Left kidney (tissue), 1 donor: ENCODE measurements at regions not wholly inside any gene's neighbourhood (a gene's known extent, or its start where the extent isn't known, plus 50 kb on each side); places are given as distances from the start of the nearest gene placed in this dataset.
A peak's percentile ranks its signal among the peaks of the same experiment; 100 is the strongest.
"Not testable (repeated sequence)": the region's sequence is repeated elsewhere in the genome, so short reads cannot be mapped to it uniquely, and the experiment has no call there.

Experiments
- DNase-seq: peaks from one replicate; pipeline ENCODE4 v3.0.0-alpha.2; 2013

DNA sequence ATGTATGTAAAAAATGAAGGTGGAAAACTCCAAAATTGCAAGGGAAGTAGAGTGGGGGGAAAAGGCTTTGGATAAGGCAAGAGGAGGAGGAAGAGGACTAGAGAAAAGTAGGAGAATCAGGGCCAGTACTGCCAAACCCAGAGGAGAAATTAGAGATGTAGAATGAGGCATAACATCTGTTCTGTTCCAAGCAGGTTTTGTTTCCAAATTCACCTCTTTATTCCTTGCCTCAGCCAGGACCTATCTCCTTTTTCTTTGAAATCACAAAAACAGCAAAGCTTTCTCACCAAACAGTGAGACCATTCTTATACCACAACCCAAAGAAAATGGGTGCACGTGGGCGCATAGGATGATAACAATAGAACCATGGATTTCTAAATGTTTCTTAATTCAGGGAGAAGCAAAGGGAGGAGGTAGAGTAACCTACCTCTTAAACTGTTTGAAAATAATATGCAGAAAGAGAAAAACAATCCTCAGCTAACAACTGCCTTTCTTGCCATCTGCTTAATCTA lies 383.3 kb upstream of the PKN2 start:
- DNase-seq = no peak

- peak; percentile 42 for DNase-seq
These were observed 381.1 kb upstream of the PKN2 start for GRCh38 chr1:88302843-88303486.

DNA sequence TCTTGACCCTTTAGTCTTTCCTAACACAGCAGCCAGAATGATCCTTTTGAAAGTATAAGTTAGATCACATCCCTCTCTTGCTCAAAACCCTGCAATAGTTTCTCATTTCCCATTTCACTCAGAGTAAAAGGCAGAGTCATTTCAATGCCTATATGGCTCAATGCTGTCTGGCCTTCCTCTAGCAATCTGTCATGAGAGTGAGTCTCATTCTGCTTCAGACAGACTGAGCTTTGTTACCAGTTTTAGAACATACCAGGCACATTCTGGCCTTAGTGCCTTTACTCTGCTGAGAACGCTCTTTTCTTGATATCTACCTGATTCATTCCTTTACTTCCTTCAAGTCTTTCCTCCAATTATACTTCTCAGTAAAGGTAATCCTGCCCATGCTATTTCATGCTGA lies 372.8 kb upstream of the PKN2 start:
- no peak for DNase-seq

- no peak for DNase-seq
These were observed 372.2 kb upstream of the PKN2 start for GRCh38 chr1:88311907-88312306.

GRCh38 chr1:88317396-88317795 lies 366.7 kb upstream of the PKN2 start:
- DNase-seq = no peak

DNA sequence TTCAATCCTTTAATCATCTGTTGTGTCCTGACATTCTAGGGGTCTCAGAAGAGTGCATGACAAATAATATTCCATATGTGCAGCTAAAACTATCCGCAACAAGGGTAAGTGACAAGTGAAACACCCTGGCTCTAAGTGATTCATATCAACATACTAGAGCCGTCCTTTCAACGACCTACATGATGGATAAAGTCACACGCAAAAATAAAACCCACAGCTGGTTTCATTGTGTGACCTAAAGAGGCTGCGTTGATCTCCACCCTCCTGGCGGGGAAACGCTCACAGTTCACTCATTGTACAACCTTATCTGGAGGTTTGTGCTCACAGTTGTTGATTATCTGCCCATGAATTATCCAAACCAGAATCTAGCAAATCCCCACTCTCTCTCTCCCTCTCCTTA lies 365.3 kb upstream of the PKN2 start:
- DNase-seq = no peak

- DNase-seq = no peak
These were observed 363.8 kb upstream of the PKN2 start for GRCh38 chr1:88320291-88320690.

- peak; percentile 69 for DNase-seq
These were observed 362.4 kb upstream of the PKN2 start for GRCh38 chr1:88321706-88322105.

- no peak for DNase-seq
These were observed 359.2 kb upstream of the PKN2 start for GRCh38 chr1:88324899-88325298.

DNA sequence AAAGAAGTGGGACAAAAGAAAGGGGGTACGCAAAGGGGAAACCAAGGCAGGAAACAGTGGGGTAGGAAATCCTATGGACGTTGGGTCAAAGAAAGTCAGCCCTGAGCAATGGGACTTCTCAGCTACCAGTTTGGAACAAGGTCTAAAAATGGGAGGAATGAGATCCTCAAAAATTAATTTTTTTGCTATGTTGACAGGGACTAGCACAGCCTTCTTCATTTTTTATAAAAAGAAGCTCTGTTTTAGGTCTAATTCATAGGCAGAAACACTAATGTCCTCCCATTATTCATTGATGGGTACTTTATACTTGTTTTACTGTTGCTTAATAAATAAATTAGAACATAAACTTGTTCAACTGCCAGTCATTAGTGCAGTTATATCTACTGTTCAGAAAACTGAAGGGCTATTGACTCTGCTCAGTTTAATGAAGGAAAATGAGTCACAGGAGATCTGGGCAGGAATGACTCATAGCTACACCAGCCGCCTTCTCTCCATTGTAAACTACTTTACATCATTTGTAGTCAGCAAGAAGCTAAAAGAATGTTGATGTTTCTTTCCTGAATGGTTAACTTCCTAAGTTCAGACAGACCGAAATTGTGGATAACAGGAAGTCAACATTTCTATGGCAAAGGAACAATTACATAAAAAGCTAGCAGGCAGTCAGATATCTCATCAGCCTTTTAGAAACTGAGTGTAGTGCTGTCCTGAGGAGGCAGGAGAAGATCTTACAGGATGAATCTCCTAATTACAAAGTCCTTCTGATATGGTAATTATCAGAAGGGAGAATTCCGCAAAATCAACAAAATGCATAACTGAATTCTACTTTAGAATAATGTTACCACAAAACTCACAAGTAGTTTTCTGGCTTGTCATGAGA lies 356.4 kb upstream of the PKN2 start:
- no peak for DNase-seq

- no peak for DNase-seq
These were observed 353.9 kb upstream of the PKN2 start for GRCh38 chr1:88330201-88330600.

DNA sequence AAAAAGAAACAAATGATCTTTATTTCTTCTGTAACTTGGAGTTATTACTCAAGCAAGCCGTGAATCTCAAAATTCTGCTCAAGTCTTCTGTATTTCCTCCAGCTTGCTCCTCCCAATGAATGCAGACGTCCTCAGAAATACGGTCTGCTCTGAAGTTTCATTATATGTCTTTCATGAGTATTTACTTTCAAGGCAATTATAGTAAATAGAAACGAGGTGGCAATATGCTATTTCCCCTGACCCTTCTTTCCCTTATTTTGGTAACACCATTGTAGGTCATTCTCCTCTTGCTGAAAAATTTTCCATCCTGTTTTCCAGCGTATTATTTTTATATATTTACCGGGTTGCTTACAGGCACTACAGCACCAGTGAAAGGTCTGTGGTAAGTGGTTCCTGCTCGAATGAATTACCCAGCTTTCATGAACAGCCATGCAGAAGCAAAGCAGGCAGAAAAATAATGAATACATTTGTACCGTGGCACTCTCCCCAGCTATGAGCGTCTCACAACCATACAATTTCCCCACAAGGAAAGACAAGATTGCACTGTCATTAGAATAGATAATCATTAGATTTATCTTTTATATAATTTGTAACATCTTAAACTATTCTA lies 350.9 kb upstream of the PKN2 start:
- no peak for DNase-seq

GRCh38 chr1:88341447-88341846 lies 342.6 kb upstream of the PKN2 start:
- no peak for DNase-seq

- DNase-seq = not testable (repeated sequence)
These were observed 342.0 kb upstream of the PKN2 start for GRCh38 chr1:88342081-88342480.

DNA sequence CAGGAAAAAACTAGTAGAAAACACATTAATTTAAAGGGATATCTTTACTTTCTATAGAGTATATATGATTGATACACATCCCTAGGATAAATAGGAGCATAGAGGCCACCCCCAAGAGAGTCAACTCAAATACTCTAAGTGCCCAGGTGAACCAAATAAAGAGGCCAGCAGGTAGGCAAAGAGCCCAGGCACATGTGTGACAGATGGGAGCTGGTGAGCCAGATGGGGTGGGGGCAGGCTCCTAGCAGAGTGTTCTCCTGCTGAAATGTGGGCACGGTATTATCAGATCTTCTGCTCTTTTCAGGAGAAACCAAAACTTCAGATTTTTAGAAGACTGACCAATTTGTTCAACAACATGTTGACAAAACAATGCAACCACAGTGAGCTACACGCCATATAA lies 333.4 kb upstream of the PKN2 start:
- no peak for DNase-seq

DNA sequence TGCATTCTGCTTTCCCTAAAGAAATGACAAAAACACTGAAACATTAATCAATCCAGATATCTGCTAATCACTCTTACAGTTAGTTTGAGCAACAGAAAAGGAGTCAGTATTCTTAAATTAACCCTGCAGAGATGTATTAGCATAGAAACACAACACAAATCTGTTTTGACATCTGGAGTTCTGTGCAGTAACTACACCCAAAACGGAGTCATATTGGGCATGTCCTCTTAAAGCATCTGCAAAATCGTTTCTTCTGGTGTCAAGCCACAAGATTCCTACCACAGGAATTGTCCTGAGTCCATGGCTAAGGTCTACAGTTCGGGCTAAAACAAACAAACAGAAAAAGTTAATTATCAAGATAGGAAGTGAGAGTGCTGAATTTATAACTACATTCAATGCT lies 332.1 kb upstream of the PKN2 start:
- no peak for DNase-seq

GRCh38 chr1:88354256-88354655 lies 329.8 kb upstream of the PKN2 start:
- no peak for DNase-seq

GRCh38 chr1:88357729-88358128 lies 326.3 kb upstream of the PKN2 start:
- peak; percentile 31 for DNase-seq

- no peak for DNase-seq
These were observed 312.5 kb upstream of the PKN2 start for GRCh38 chr1:88371436-88372023.

- DNase-seq = no peak
These were observed 308.1 kb upstream of the PKN2 start for GRCh38 chr1:88375977-88376376.

GRCh38 chr1:88376421-88376820 lies 307.7 kb upstream of the PKN2 start:
- no peak for DNase-seq

- DNase-seq = no peak
These were observed 305.5 kb upstream of the PKN2 start for GRCh38 chr1:88378560-88378959.

GRCh38 chr1:88394958-88395357 lies 289.1 kb upstream of the PKN2 start:
- DNase-seq = no peak
